PC-9 (cell line): ENCODE measurements at regions not wholly inside any gene's neighbourhood (a gene's known extent, or its start where the extent isn't known, plus 50 kb on each side); places are given as distances from the start of the nearest gene placed in this dataset.

ENCODE experiments used
- BruUV-seq: library from RNA; stranded (reverse); fragments of 400-500 nt; replicated peaks from 2 replicates; lab custom pipeline; 2021; lab: Mats Ljungman, UMichigan
- CTCF ChIA-PET: fragments of 300-600 bp; sonication (Branson Sonifier 250); formaldehyde crosslinking; loops from one replicate; lab custom pipeline; 2022; ENCODE audit warnings: antibody characterized with exemption; lab: Charles Lee
- POLR2A ChIA-PET: fragments of 300-600 bp; sonication (Branson Sonifier 250); formaldehyde crosslinking; loops from one replicate; lab custom pipeline; 2022; ENCODE audit warnings: antibody characterized with exemption; ENCODE audit not compliant: unreplicated experiment; lab: Charles Lee
- DNase-seq, 2 experiments: peaks; one replicate each; pipeline versions ENCODE4 v3.0.0 to v3.0.0-alpha.2; 2015 to 2022; ENCODE audit warnings: mixed read lengths in 1 of 2
- H2AFZ ChIP-seq: fragments of 200-600 bp; sonication (generic); 2 replicates; pipeline ENCODE4 v1.8.1; 2017; ENCODE audit warnings: antibody characterized with exemption
- H3F3A ChIP-seq: fragments of 200-600 bp; sonication (generic); 2 replicates; pipeline ENCODE4 v1.8.1; 2017; ENCODE audit warnings: antibody characterized with exemption, mild to moderate bottlenecking, low read depth; ENCODE audit not compliant: insufficient read depth
- H3K27ac ChIP-seq: fragments of 200-600 bp; sonication (generic); 2 replicates; pipeline ENCODE4 v1.6.1; 2016; ENCODE audit warnings: mixed run types
- H3K27me3 ChIP-seq: fragments of 200-600 bp; sonication (generic); 2 replicates; pipeline ENCODE4 v1.6.1; 2016; ENCODE audit warnings: low read depth, mixed run types; ENCODE audit not compliant: insufficient read depth
- H3K36me3 ChIP-seq: fragments of 200-600 bp; sonication (generic); 2 replicates; pipeline ENCODE4 v1.6.1; 2016; ENCODE audit warnings: low read depth, mixed run types
- H3K4me1 ChIP-seq: fragments of 200-600 bp; sonication (generic); replicated peaks from 2 replicates; pipeline ENCODE4 v1.6.1; 2016; ENCODE audit warnings: mixed run types; ENCODE audit not compliant: insufficient read depth
- H3K4me2 ChIP-seq: fragments of 200-600 bp; sonication (generic); 2 replicates; pipeline ENCODE4 v1.6.1; 2017; ENCODE audit warnings: mixed run types
- H3K4me3 ChIP-seq: fragments of 200-600 bp; sonication (generic); 2 replicates; pipeline ENCODE4 v1.6.1; 2016; ENCODE audit warnings: mixed run types
- H3K79me2 ChIP-seq: fragments of 200-600 bp; sonication (generic); 2 replicates; pipeline ENCODE4 v1.6.1; 2017; ENCODE audit warnings: low read depth, mixed run types
- H3K9me2 ChIP-seq: fragments of 200-600 bp; sonication (generic); 2 replicates; pipeline ENCODE4 v1.8.1; 2017; ENCODE audit warnings: mild to moderate bottlenecking; ENCODE audit not compliant: insufficient read depth
- H3K9me3 ChIP-seq: fragments of 200-600 bp; sonication (generic); 2 replicates; pipeline ENCODE4 v1.8.1; 2016; ENCODE audit warnings: low read depth; ENCODE audit not compliant: insufficient read depth
- H4K20me1 ChIP-seq: fragments of 200-600 bp; sonication (generic); 2 replicates; pipeline ENCODE4 v1.8.1; 2017; ENCODE audit not compliant: insufficient read depth
- CTCF ChIP-seq: fragments of 200-600 bp; sonication (generic); conservative IDR thresholded peaks from 2 replicates; pipeline ENCODE4 v1.6.1; 2017; ENCODE audit warnings: mixed run types, antibody characterized with exemption, mild to moderate bottlenecking, moderate library complexity
- EZH2 ChIP-seq: fragments of 200-600 bp; sonication (generic); IDR thresholded peaks from 2 replicates; pipeline ENCODE4 v1.8.0; 2017; ENCODE audit warnings: antibody characterized with exemption, low read depth
- intact Hi-C: fragments of 100-400 bp; cut with micrococcal nuclease; formaldehyde crosslinking; loops from one replicate; pipeline ENCODE4 v1.10.0; 2022; ENCODE audit not compliant: unreplicated experiment

GRCh38 chr7:121620953-121621606, 225.0 kb upstream of the FAM3C start:
- no peaks in the 10 kb centered on the region for H3K27me3 ChIP-seq
- no peak for DNase-seq
- no peak overlapping the region for H3K4me2 ChIP-seq
- H3K4me1 ChIP-seq: no peaks in the 10 kb centered on the region
- no peak overlapping the region for H3K4me3 ChIP-seq
- ChIA-PET CTCF (interaction anchor here (0.8 kb wide), 1 partner anchor 295 kb away, joined by 12 read pairs; no protein-coding TSS in a partner anchor), POLR2A (interaction anchor here (0.6 kb wide), 1 partner anchor 300 kb away, joined by 3 read pairs; no protein-coding TSS in a partner anchor)
- H3K36me3 ChIP-seq: no peaks in the 10 kb centered on the region
- no TSS peak for BruUV-seq
- no peaks in the 10 kb centered on the region for H3F3A ChIP-seq
- H3K9me2 ChIP-seq: no peaks in the 10 kb centered on the region
- TF ChIP-seq EZH2 (no peak), CTCF (no peak)
- no peaks in the 10 kb centered on the region for H4K20me1 ChIP-seq
- H3K27ac ChIP-seq: no peak overlapping the region
- no peaks in the 10 kb centered on the region for H3K79me2 ChIP-seq
- H2AFZ ChIP-seq: no peak overlapping the region
- no peaks in the 10 kb centered on the region for H3K9me3 ChIP-seq
- intact Hi-C loops: no loop called here

GRCh38 chr7:121620206-121620605, 224.1 kb upstream of the FAM3C start:
- no peak overlapping the region for H3K4me3 ChIP-seq
- no peak for DNase-seq
- H3K27ac ChIP-seq: no peak overlapping the region
- POLR2A ChIA-PET: no interaction called here
- TF ChIP-seq EZH2: no peak
- TF ChIP-seq CTCF: no peak
- intact Hi-C loops: no loop called here
- no peaks in the 10 kb centered on the region for H3K9me3 ChIP-seq
- no peaks in the 10 kb centered on the region for H3K36me3 ChIP-seq
- H3K9me2 ChIP-seq: no peaks in the 10 kb centered on the region
- no peaks in the 10 kb centered on the region for H3K4me1 ChIP-seq
- no peaks in the 10 kb centered on the region for H4K20me1 ChIP-seq
- H3F3A ChIP-seq: no peaks in the 10 kb centered on the region
- H3K27me3 ChIP-seq: no peaks in the 10 kb centered on the region
- no TSS peak for BruUV-seq
- CTCF ChIA-PET: interaction anchor here (0.8 kb wide), 1 partner anchor 294 kb away, joined by 12 read pairs; no protein-coding TSS in a partner anchor
- no peak overlapping the region for H3K4me2 ChIP-seq
- no peaks in the 10 kb centered on the region for H3K79me2 ChIP-seq
- H2AFZ ChIP-seq: no peak overlapping the region

- no peak overlapping the region for H3K27ac ChIP-seq
- H3K79me2 ChIP-seq: no peaks in the 10 kb centered on the region
- no peaks in the 10 kb centered on the region for H3K4me1 ChIP-seq
- no peak overlapping the region for H3K4me2 ChIP-seq
- no peaks in the 10 kb centered on the region for H3K27me3 ChIP-seq
- no TSS peak for BruUV-seq
- H3F3A ChIP-seq: no peaks in the 10 kb centered on the region
- no peak overlapping the region for H3K4me3 ChIP-seq
- no peak for TF ChIP-seq EZH2
- TF ChIP-seq CTCF: no peak
- H4K20me1 ChIP-seq: no peaks in the 10 kb centered on the region
- no peak for DNase-seq
- no peaks in the 10 kb centered on the region for H3K9me3 ChIP-seq
- CTCF ChIA-PET: no interaction called here
- POLR2A ChIA-PET: no interaction called here
- intact Hi-C loops: no loop called here
- H3K9me2 ChIP-seq: no peaks in the 10 kb centered on the region
- no peaks in the 10 kb centered on the region for H3K36me3 ChIP-seq
- no peak overlapping the region for H2AFZ ChIP-seq
These were observed 222.1 kb upstream of the FAM3C start for GRCh38 chr7:121618182-121618581.
